ENCODE measurements at regions not wholly inside any gene's neighbourhood (a gene's known extent, or its start where the extent isn't known, plus 50 kb on each side); places are given as distances from the start of the nearest gene placed in this dataset.

- TF ChIP-seq POLR2A (IDR thresholded peaks at IDR 0.05; ENCODE audit: low read length) (no peak), GATA1 (IDR thresholded peaks at IDR 0.05; ENCODE audit: low read depth, low read length) (no peak)
Measured at GRCh38 chr3:117509858-117510257, 800.3 kb downstream of the TUSC7 start.
